Transverse colon (tissue), 3 donors: ENCODE measurements at regions not wholly inside any gene's neighbourhood (a gene's known extent, or its start where the extent isn't known, plus 50 kb on each side); places are given as distances from the start of the nearest gene placed in this dataset.

Experiments used
- CTCF ChIP-seq, 5 experiments: fragments of 200-600 bp in 3 of 5; fragments of 450-650 bp in 2 of 5; sonication (generic) in 3 of 5; IDR thresholded peaks; 1 replicate in 2 of 5; 2 replicates in 3 of 5; pipeline ENCODE4 v1.5.1; 2016 to 2017; ENCODE audit warnings: antibody characterized with exemption in 5 of 5, inconsistent platforms in 3 of 5, mild to moderate bottlenecking in 2 of 5, moderate library complexity in 1 of 5
- EP300 ChIP-seq: sonication (generic); formaldehyde crosslinking; IDR thresholded peaks from one replicate; pipeline ENCODE4 v1.6.1; 2017; ENCODE audit warnings: antibody characterized with exemption, low read depth
- POLR2A ChIP-seq: fragments of 450-650 bp; IDR thresholded peaks from one replicate; pipeline ENCODE4 v1.6.1; 2016; ENCODE audit warnings: antibody characterized with exemption, mild to moderate bottlenecking, moderate library complexity

- no peak for TF ChIP-seq POLR2A
- no peak for TF ChIP-seq EP300
- no peak for TF ChIP-seq CTCF (IDR thresholded peaks at IDR 0.05)
Measured at GRCh38 chr7:41824284-41824683, 121.4 kb upstream of the INHBA start.
